Fibroblast of the aortic adventitia (primary cell): ENCODE measurements at regions not wholly inside any gene's neighbourhood (a gene's known extent, or its start where the extent isn't known, plus 50 kb on each side); places are given as distances from the start of the nearest gene placed in this dataset.

Experiments used
- DNase-seq: peaks from one replicate; pipeline ENCODE4 v3.0.0-alpha.2; 2010; ENCODE audit warnings: low read depth
- H3K4me3 ChIP-seq: 2 replicates; pipeline ENCODE4 v1.5.1; 2011; ENCODE audit warnings: low read depth, mild to moderate bottlenecking, control low read depth, low read length, moderate library complexity
- TF ChIP-seq, protein P1 (sequence below): IDR thresholded peaks from 2 replicates; pipeline ENCODE4 v1.5.1; 2011; ENCODE audit warnings: mild to moderate bottlenecking, low read length, control low read depth, inconsistent platforms; ENCODE audit not compliant: insufficient read depth

DNA sequence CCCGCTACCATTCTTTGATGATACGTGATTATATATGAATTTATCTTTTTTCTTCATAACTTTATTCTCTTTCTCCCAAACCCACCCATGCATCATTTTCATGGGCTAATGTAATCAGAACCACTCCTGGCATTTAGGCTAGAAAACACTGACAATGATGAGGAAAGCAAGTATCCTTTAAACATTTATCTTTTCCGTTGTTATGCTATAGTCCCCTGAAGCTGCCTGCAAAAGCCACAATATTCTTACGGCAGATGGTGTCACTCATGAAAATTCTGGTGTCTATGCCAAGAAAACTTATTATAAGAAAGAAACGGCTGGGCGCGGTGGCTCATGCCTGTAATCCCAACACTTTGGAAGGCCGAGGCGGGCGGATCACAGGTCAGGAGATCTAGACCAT, 221.8 kb upstream of the CTAGE1 start:
- peak; percentile 47 for DNase-seq
- H3K4me3 ChIP-seq = no peak overlapping the region
- TF ChIP-seq, protein P1, sequence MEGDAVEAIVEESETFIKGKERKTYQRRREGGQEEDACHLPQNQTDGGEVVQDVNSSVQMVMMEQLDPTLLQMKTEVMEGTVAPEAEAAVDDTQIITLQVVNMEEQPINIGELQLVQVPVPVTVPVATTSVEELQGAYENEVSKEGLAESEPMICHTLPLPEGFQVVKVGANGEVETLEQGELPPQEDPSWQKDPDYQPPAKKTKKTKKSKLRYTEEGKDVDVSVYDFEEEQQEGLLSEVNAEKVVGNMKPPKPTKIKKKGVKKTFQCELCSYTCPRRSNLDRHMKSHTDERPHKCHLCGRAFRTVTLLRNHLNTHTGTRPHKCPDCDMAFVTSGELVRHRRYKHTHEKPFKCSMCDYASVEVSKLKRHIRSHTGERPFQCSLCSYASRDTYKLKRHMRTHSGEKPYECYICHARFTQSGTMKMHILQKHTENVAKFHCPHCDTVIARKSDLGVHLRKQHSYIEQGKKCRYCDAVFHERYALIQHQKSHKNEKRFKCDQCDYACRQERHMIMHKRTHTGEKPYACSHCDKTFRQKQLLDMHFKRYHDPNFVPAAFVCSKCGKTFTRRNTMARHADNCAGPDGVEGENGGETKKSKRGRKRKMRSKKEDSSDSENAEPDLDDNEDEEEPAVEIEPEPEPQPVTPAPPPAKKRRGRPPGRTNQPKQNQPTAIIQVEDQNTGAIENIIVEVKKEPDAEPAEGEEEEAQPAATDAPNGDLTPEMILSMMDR = no peak

DNA sequence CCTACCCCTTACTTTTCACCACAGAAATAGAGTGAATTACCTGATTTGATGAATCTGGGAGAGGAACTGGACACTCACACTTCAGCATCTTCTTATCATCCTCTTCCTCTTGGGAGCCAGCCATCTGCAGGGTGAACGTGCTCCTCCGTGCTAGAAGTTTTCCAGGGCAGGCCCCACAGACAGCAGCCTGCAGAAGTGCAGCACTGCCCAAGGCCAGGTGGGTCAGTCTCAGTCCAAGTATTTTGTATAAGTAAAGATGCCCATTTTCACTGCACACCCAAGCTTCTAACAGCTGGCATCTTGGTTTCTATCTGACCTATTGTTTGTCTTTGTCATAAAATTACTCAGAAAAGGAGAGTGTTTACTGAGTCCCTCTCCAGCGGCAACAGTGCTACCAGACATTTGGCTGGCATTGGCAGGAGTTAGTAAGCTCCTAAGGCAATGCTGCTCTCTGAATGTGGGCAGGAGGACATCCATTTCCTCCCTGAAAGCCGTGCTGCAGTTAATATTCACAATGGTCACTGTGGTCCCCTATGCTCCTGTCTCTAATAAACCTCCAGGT, 222.6 kb upstream of the CTAGE1 start:
- H3K4me3 ChIP-seq = no peak overlapping the region
- DNase-seq = no peak
- TF ChIP-seq, protein P1 = no peak

DNA sequence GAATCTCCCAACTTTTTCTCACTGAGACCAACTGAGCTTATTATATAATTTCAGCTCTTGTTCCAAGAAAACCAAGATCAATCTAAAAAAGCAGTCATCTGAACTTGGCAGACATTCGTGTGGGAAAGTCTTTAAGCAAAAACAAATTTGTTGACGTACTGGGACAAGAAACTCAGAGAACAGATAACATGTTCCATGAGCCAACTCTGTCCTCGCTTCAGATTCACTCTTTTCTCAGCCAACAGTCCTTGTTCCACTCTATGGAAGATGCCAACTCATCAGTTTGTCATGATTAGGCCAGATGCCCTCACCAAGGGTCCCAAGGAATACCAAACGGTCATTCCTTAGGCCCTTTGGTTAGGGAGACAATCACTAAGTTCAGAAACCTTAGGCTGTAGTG, 224.2 kb upstream of the CTAGE1 start:
- DNase-seq = peak; percentile 62
- no peak overlapping the region for H3K4me3 ChIP-seq
- TF ChIP-seq, protein P1 = no peak

DNA sequence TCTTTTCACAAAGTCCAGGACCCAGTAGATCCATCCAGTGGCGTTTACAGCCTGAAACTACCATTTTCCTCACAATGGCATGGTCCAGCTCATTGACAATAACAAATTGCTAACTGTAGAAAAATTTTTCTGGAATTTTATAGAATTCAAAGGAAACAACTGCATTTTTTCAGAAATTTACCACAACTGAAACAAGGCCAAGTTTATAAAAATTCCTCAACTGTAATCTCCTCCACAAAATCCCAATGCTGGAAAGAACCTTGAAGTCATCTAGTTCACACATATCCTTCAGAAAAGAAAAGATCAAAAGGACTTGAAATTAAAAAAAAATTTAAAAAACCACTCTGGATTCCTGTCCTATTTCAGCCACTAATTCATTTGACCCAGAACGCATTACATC, 226.0 kb upstream of the CTAGE1 start:
- H3K4me3 ChIP-seq = no peak overlapping the region
- TF ChIP-seq, protein P1 = no peak
- peak; percentile 63 for DNase-seq

DNA sequence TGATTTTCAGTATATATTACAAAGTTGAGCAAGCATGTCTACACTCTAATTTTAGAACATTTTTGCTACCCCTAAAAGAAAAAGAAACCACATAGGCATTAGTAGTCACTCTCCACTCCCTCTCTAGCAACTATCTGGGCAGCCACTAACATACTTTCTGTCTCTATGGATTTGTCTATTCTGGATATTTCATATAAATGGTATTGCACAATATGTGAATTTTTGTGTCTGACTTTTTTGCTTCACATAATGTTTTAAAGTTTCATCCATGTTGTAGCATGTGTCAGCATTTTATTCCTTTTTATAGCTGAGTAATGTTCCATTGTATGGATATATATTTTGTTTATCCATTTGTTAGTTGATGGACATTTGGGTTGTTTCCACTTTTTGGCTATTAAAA, 232.5 kb upstream of the CTAGE1 start:
- peak; percentile 59 for DNase-seq
- TF ChIP-seq, protein P1 = no peak
- H3K4me3 ChIP-seq = no peak overlapping the region

DNA sequence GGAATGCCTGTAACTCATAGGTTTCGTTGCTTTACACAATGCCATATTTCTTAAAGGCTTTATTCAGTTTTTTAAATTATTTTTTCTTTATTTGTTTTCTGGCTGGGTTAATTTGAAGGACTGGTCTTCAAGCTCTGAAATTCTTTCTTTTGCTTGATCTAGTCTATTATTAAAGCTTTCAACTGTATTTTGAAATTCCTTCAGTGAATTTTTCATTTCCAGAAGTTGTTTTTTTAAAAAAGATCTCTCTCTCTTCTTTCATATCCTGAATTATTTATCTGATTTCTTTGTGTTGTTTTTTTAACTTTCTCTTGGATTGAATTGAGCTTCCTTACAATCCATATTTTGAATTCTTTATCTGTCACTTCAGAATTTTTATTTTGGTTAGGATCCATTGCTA, 239.9 kb upstream of the CTAGE1 start:
- TF ChIP-seq, protein P1 = no peak
- H3K4me3 ChIP-seq = no peak overlapping the region
- no peak for DNase-seq

DNA sequence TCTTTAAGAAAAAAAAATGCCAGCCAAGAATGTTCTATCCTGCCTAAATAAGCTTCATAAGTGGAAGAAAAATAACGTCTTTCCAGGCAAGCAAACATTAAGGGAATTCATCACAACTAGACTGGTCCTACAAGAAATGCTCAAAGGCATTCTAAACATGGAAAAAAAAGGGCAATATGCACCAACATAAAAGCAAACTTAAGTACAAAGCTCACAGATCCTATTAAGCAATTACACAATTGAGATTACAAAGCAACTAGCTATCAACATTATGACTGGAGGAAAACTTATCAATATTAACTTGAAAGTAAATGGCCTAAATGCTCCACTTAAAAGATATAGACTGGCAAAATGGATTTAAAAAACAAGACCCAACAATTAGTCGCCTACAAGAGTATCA, 240.6 kb upstream of the CTAGE1 start:
- TF ChIP-seq, protein P1 = no peak
- DNase-seq = no peak
- no peak overlapping the region for H3K4me3 ChIP-seq
